ENCODE measurements at regions not wholly inside any gene's neighbourhood (a gene's known extent, or its start where the extent isn't known, plus 50 kb on each side); places are given as distances from the start of the nearest gene placed in this dataset.
"Not testable (repeated sequence)": the region's sequence is repeated elsewhere in the genome, so short reads cannot be mapped to it uniquely, and the experiment has no call there.

- TF ChIP-seq CTCF (IDR thresholded peaks at IDR 0.05) = no peak
- Histone ChIP-seq H3K27ac (no peak overlapping the region), H3K36me3 (no peaks in the 10 kb centered on the region), H3K9me3 (no peaks in the 10 kb centered on the region), H3K27me3 (no peaks in the 10 kb centered on the region), H3K4me3 (no peak overlapping the region), H3K4me1 (peaks cover 0 to 15% of the 10 kb centered on the region in 2 donors)
- DNase-seq (ENCODE audit: low spot score) = no peak
These were observed 389.8 kb downstream of the SEC14L1 start for GRCh38 chr17:77530591-77530990.

- Histone ChIP-seq H3K27ac (no peak overlapping the region), H3K27me3 (no peaks in the 10 kb centered on the region), H3K36me3 (no peaks in the 10 kb centered on the region), H3K4me1 (peaks cover 0 to 15% of the 10 kb centered on the region in 2 donors), H3K9me3 (no peaks in the 10 kb centered on the region), H3K4me3 (no peak overlapping the region)
- no peak for DNase-seq (ENCODE audit: low spot score)
- no peak for TF ChIP-seq CTCF (IDR thresholded peaks at IDR 0.05)
These were observed 390.2 kb downstream of the SEC14L1 start for GRCh38 chr17:77531002-77531401.

- no peaks in the 10 kb centered on the region for H3K36me3 ChIP-seq
- H3K4me3 ChIP-seq = no peak overlapping the region
- H3K27ac ChIP-seq = no peak overlapping the region
- no peaks in the 10 kb centered on the region for H3K27me3 ChIP-seq
- H3K4me1 ChIP-seq = peaks cover 0 to 15% of the 10 kb centered on the region in 2 donors
- H3K9me3 ChIP-seq = no peaks in the 10 kb centered on the region
- no peak for TF ChIP-seq CTCF (IDR thresholded peaks at IDR 0.05)
- no peak for DNase-seq (ENCODE audit: low spot score)
These were observed 390.9 kb downstream of the SEC14L1 start for GRCh38 chr17:77531641-77532040.

- H3K27ac ChIP-seq; H3K36me3 ChIP-seq; H3K4me3 ChIP-seq; H3K27me3 ChIP-seq; H3K4me1 ChIP-seq; H3K9me3 ChIP-seq; DNase-seq (ENCODE audit: low spot score): not testable (repeated sequence)
These were observed 392.9 kb downstream of the SEC14L1 start for GRCh38 chr17:77533697-77534096.

- Histone ChIP-seq H3K4me1 (peaks cover 0 to 2% of the 10 kb centered on the region in 2 donors), H3K36me3 (no peaks in the 10 kb centered on the region), H3K4me3 (no peak overlapping the region), H3K27ac (no peak overlapping the region), H3K27me3 (no peaks in the 10 kb centered on the region), H3K9me3 (no peaks in the 10 kb centered on the region)
- TF ChIP-seq CTCF (IDR thresholded peaks at IDR 0.05) = no peak
- DNase-seq (ENCODE audit: low spot score) = no peak
These were observed 393.4 kb downstream of the SEC14L1 start for GRCh38 chr17:77534137-77534536.

GRCh38 chr17:77535435-77535834, 394.7 kb downstream of the SEC14L1 start:
- Histone ChIP-seq H3K27me3 (no peaks in the 10 kb centered on the region), H3K4me1 (no peaks in the 10 kb centered on the region), H3K36me3 (no peaks in the 10 kb centered on the region), H3K9me3 (no peaks in the 10 kb centered on the region), H3K27ac (peak overlapping the region in 1 of 2 donors; percentile 79), H3K4me3 (no peak overlapping the region)
- DNase-seq (ENCODE audit: low spot score) = no peak
- TF ChIP-seq CTCF (IDR thresholded peaks at IDR 0.05) = no peak

Measured in right atrium auricular region (tissue), 2 donors.